Kidney (tissue), 13 donors: ENCODE measurements at regions not wholly inside any gene's neighbourhood (a gene's known extent, or its start where the extent isn't known, plus 50 kb on each side); places are given as distances from the start of the nearest gene placed in this dataset.
"Not testable (repeated sequence)": the region's sequence is repeated elsewhere in the genome, so short reads cannot be mapped to it uniquely, and the experiment has no call there.

Source experiments
- DNase-seq, 5 donors: peaks; one replicate each; pipeline ENCODE4 v3.0.0-alpha.2; 2013 to 2020
- FAIRE-seq: peaks from 2 replicates; lab custom pipeline; 2012; peaks lifted over from hg19 to GRCh38; lab: Jason Lieb, UNC
- H3K27ac ChIP-seq, 2 donors: one replicate each; pipeline ENCODE4 v1.7.0; 2013; ENCODE audit warnings: low read depth in 2 of 2, low read length in 2 of 2, inconsistent platforms in 1 of 2
- H3K27me3 ChIP-seq: one replicate; pipeline ENCODE4 v1.7.1; 2013; ENCODE audit warnings: low read length, inconsistent platforms; ENCODE audit not compliant: control insufficient read depth, insufficient read depth
- H3K36me3 ChIP-seq, 3 donors: one replicate each; pipeline versions ENCODE4 v1.7.0 to v1.7.1; 2013; ENCODE audit warnings: low read length in 3 of 3, control low read depth in 1 of 3, inconsistent platforms in 1 of 3; ENCODE audit not compliant: insufficient read depth in 3 of 3, control insufficient read depth in 2 of 3
- H3K4me1 ChIP-seq, 3 donors: one replicate each; pipeline versions ENCODE4 v1.7.0 to v1.7.1; 2013; ENCODE audit warnings: low read length in 3 of 3, inconsistent platforms in 1 of 3, low read depth in 1 of 3; ENCODE audit not compliant: control insufficient read depth in 2 of 3, insufficient read depth in 2 of 3
- H3K4me3 ChIP-seq, 3 donors: one replicate each; pipeline versions ENCODE4 v1.7.0 to v1.8.1; 2013; ENCODE audit warnings: low read length in 3 of 3, control low read depth in 1 of 3, inconsistent platforms in 1 of 3
- H3K9ac ChIP-seq, 3 donors: one replicate each; pipeline versions ENCODE4 v1.7.0 to v1.7.1; 2013; ENCODE audit warnings: low read length in 3 of 3, control low read depth in 1 of 3, inconsistent platforms in 1 of 3
- H3K9me3 ChIP-seq, 3 donors: one replicate each; pipeline versions ENCODE4 v1.7.0 to v1.7.1; 2013; ENCODE audit warnings: low read length in 3 of 3, control low read depth in 1 of 3, inconsistent platforms in 1 of 3; ENCODE audit not compliant: control insufficient read depth in 2 of 3, insufficient read depth in 1 of 3
- intact Hi-C: fragments of 100-400 bp; cut with DNase I; formaldehyde crosslinking; loops from one replicate; pipeline ENCODE4 v1.11.1; 2022
- TF ChIP-seq, protein P1 (sequence below): IDR thresholded peaks from 3 replicates; pipeline ENCODE4 v1.5.1; 2012; ENCODE audit warnings: mild to moderate bottlenecking, moderate library complexity, borderline replicate concordance; ENCODE audit not compliant: insufficient read depth; ENCODE audit errors: extremely low read depth
- donor health status: control.
- donor health status: control.
- donor health status: control.
- donor health status: control.
- donor health status: control.
- donor health status: DM: yes; HTN: yes; CAD: no.
- donor health status: Normal renal cell carcinoma (clear cell type).

DNA sequence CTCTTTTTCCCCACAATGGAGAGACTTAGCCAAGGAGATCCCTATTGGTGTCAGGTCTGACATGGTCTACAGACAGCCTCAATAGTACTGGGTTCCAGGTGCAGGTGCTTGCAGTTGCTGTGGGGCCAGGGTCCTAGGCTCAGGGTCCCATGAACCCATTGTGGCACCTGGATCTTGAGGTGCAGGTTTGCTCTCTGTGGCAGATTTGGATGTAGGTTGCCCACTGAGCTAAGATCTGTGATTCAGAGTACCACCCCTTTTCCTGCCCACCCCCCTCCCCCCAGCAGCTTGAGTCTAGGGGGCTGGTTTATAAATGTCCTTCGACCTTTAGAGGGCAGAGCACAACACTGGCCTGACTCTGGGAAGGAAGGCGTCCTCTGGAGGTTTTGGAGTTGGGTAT, 147.0 kb downstream of the APIP start:
- Histone ChIP-seq H3K9ac (no peak overlapping the region), H3K9me3 (no peaks in the 10 kb centered on the region), H3K4me3 (no peak overlapping the region), H3K4me1 (no peaks in the 10 kb centered on the region), H3K36me3 (no peaks in the 10 kb centered on the region), H3K27me3 (no peaks in the 10 kb centered on the region), H3K27ac (no peak overlapping the region)
- TF ChIP-seq, protein P1, sequence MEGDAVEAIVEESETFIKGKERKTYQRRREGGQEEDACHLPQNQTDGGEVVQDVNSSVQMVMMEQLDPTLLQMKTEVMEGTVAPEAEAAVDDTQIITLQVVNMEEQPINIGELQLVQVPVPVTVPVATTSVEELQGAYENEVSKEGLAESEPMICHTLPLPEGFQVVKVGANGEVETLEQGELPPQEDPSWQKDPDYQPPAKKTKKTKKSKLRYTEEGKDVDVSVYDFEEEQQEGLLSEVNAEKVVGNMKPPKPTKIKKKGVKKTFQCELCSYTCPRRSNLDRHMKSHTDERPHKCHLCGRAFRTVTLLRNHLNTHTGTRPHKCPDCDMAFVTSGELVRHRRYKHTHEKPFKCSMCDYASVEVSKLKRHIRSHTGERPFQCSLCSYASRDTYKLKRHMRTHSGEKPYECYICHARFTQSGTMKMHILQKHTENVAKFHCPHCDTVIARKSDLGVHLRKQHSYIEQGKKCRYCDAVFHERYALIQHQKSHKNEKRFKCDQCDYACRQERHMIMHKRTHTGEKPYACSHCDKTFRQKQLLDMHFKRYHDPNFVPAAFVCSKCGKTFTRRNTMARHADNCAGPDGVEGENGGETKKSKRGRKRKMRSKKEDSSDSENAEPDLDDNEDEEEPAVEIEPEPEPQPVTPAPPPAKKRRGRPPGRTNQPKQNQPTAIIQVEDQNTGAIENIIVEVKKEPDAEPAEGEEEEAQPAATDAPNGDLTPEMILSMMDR = no peak
- DNase-seq = no peak
- FAIRE-seq = no peak
- intact Hi-C loops = no loop called here

DNA sequence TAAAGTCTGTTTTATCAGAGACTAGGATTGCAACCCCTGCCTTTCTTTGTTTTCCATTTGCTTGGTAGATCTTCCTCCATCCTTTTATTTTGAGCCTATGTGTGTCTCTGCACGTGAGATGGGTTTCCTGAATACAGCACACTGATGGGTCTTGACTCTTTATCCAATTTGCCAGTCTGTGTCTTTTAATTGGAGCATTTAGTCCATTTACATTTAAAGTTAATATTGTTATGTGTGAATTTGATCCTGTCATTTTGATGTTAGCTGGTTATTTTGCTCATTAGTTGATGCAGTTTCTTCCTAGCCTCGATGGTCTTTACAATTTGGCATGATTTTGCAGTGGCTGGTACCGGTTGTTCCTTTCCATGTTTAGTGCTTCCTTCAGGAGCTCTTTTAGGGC, 141.7 kb downstream of the EHF start:
- H3K27me3 ChIP-seq, H3K27ac ChIP-seq, H3K9me3 ChIP-seq, intact Hi-C loops, H3K4me1 ChIP-seq, H3K36me3 ChIP-seq, H3K9ac ChIP-seq, H3K4me3 ChIP-seq, FAIRE-seq, DNase-seq: not testable (repeated sequence)

DNA sequence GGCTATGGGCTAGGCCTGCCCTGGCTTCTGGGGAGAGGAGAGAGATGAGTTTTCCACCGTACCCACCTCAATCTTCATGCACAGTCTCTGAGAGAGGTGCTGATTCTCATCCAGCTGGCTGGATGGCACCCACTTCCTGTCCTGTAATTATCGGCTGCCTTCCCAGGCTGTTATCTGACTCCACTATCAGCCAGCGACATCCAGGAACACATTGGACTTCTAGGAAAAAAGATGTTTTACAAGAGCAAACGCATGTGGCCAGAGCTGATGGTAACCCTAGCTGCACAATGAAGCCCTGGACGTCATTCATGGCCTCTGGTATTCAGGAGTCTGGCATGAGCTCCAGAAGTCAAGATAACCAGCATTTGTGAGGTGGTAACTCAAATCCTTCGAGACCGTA, 137.4 kb downstream of the EHF start:
- TF ChIP-seq, protein P1 = no peak
- Histone ChIP-seq H3K36me3 (no peaks in the 10 kb centered on the region), H3K9me3 (no peaks in the 10 kb centered on the region), H3K9ac (no peak overlapping the region), H3K27me3 (no peaks in the 10 kb centered on the region), H3K4me1 (no peaks in the 10 kb centered on the region), H3K4me3 (no peak overlapping the region), H3K27ac (no peak overlapping the region)
- intact Hi-C loops = no loop called here
- FAIRE-seq = no peak
- DNase-seq = no peak

DNA sequence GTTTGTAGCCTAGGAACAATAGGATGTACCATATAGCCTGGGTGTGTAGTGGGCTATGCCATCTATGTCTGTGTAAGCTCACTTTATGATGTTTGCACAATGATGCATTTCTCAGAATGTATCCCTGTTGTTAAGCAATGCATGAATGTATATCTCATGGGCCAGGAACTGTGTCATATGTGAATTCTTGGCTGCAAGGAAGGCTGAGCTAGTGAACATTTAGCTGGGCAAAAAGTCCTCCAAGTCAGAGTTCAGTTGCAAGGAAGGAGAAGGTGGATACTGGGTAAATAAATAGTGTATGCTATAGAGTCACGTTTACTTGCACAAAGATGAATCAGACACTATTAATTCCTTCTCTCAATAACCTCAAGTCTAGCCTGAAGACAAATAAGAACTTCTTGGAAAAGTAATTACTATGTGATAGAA, 136.1 kb downstream of the EHF start:
- H3K9ac ChIP-seq = no peak overlapping the region
- no peak overlapping the region for H3K4me3 ChIP-seq
- TF ChIP-seq, protein P1 = no peak
- H3K27me3 ChIP-seq = no peaks in the 10 kb centered on the region
- intact Hi-C loops = no loop called here
- no peak for DNase-seq
- H3K36me3 ChIP-seq = no peaks in the 10 kb centered on the region
- no peak overlapping the region for H3K27ac ChIP-seq
- FAIRE-seq = no peak
- H3K9me3 ChIP-seq = no peaks in the 10 kb centered on the region
- no peaks in the 10 kb centered on the region for H3K4me1 ChIP-seq
